PC-9 (cell line): ENCODE measurements at regions not wholly inside any gene's neighbourhood (a gene's known extent, or its start where the extent isn't known, plus 50 kb on each side); places are given as distances from the start of the nearest gene placed in this dataset.

Experiments used
- CTCF ChIP-seq: fragments of 200-600 bp; sonication (generic); conservative IDR thresholded peaks from 2 replicates; pipeline ENCODE4 v1.6.1; 2017; ENCODE audit warnings: mixed run types, antibody characterized with exemption, mild to moderate bottlenecking, moderate library complexity
- EZH2 ChIP-seq: fragments of 200-600 bp; sonication (generic); IDR thresholded peaks from 2 replicates; pipeline ENCODE4 v1.8.0; 2017; ENCODE audit warnings: antibody characterized with exemption, low read depth

GRCh38 chr3:88440701-88441100, 290.9 kb downstream of the C3orf38 start:
- TF ChIP-seq CTCF = no peak
- TF ChIP-seq EZH2 = no peak
